ENCODE measurements at regions not wholly inside any gene's neighbourhood (a gene's known extent, or its start where the extent isn't known, plus 50 kb on each side); places are given as distances from the start of the nearest gene placed in this dataset.

- Mint-ChIP-seq H3K27ac (no peak overlapping the region), H3K36me3 (ENCODE audit: low read depth) (peaks cover 20% of the 10 kb centered on the region), H3K4me3 (no peak overlapping the region), H3K9me3 (peaks cover 10% of the 10 kb centered on the region; the same call in 1 of the 2 replicates), H3K4me1 (ENCODE audit: low read depth) (peaks cover 15% of the 10 kb centered on the region; the same call in 1 of the 2 replicates), H3K27me3 (ENCODE audit: insufficient read depth) (no peaks in the 10 kb centered on the region)
- no peak for DNase-seq
- TF ChIP-seq, protein P1, sequence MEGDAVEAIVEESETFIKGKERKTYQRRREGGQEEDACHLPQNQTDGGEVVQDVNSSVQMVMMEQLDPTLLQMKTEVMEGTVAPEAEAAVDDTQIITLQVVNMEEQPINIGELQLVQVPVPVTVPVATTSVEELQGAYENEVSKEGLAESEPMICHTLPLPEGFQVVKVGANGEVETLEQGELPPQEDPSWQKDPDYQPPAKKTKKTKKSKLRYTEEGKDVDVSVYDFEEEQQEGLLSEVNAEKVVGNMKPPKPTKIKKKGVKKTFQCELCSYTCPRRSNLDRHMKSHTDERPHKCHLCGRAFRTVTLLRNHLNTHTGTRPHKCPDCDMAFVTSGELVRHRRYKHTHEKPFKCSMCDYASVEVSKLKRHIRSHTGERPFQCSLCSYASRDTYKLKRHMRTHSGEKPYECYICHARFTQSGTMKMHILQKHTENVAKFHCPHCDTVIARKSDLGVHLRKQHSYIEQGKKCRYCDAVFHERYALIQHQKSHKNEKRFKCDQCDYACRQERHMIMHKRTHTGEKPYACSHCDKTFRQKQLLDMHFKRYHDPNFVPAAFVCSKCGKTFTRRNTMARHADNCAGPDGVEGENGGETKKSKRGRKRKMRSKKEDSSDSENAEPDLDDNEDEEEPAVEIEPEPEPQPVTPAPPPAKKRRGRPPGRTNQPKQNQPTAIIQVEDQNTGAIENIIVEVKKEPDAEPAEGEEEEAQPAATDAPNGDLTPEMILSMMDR (IDR thresholded peaks at IDR 0.05): no peak
Observed at GRCh38 chr6:9553002-9553401, 861.9 kb downstream of the TFAP2A start.

- Mint-ChIP-seq H3K4me1 (ENCODE audit: low read depth) (peaks cover 23% of the 10 kb centered on the region), H3K27ac (no peak overlapping the region), H3K27me3 (ENCODE audit: insufficient read depth) (no peaks in the 10 kb centered on the region), H3K9me3 (no peaks in the 10 kb centered on the region), H3K36me3 (ENCODE audit: low read depth) (no peaks in the 10 kb centered on the region), H3K4me3 (no peak overlapping the region)
- no peak for DNase-seq
- TF ChIP-seq, protein P1 (IDR thresholded peaks at IDR 0.05): no peak
Observed at GRCh38 chr6:9543649-9544048, 871.2 kb downstream of the TFAP2A start.

GRCh38 chr6:9540534-9541126 is 874.2 kb downstream of the TFAP2A start:
- DNase-seq: peak; percentile 68
- H3K27me3 Mint-ChIP-seq (ENCODE audit: insufficient read depth): no peaks in the 10 kb centered on the region
- H3K9me3 Mint-ChIP-seq: no peaks in the 10 kb centered on the region
- no peaks in the 10 kb centered on the region for H3K36me3 Mint-ChIP-seq (ENCODE audit: low read depth)
- TF ChIP-seq, protein P1 (IDR thresholded peaks at IDR 0.05): peak; percentile 93
- H3K27ac Mint-ChIP-seq: no peak overlapping the region
- H3K4me1 Mint-ChIP-seq (ENCODE audit: low read depth): peaks cover 53% of the 10 kb centered on the region
- no peak overlapping the region for H3K4me3 Mint-ChIP-seq

DNA sequence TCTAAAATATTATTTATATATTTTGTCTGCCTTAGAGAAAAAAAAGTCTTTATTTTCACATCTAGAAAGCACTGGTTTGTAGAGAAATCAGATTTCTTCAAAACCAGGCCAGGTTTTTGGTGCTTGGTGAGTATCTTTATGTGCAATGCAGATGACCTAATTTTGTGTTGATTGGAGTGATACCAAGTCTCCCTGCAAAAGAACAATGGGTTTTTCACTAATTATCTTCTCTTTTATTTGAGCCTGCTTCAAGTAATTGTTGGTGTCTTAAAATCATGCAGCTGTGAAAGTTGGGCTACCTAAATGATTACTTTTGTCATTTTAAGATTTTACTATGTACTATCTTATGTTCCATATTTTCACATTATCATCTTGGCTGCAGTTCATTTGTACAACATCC is 874.7 kb downstream of the TFAP2A start:
- H3K9me3 Mint-ChIP-seq: no peaks in the 10 kb centered on the region
- H3K27ac Mint-ChIP-seq: no peak overlapping the region
- peaks cover 55% of the 10 kb centered on the region for H3K4me1 Mint-ChIP-seq (ENCODE audit: low read depth)
- TF ChIP-seq, protein P1 (IDR thresholded peaks at IDR 0.05): no peak
- no peak overlapping the region for H3K4me3 Mint-ChIP-seq
- no peak for DNase-seq
- no peaks in the 10 kb centered on the region for H3K27me3 Mint-ChIP-seq (ENCODE audit: insufficient read depth)
- no peaks in the 10 kb centered on the region for H3K36me3 Mint-ChIP-seq (ENCODE audit: low read depth)

GRCh38 chr6:9539231-9539755 is 875.6 kb downstream of the TFAP2A start:
- Mint-ChIP-seq H3K9me3 (no peaks in the 10 kb centered on the region), H3K4me1 (ENCODE audit: low read depth) (peaks cover 61% of the 10 kb centered on the region), H3K36me3 (ENCODE audit: low read depth) (no peaks in the 10 kb centered on the region), H3K27ac (no peak overlapping the region), H3K4me3 (no peak overlapping the region), H3K27me3 (ENCODE audit: insufficient read depth) (no peaks in the 10 kb centered on the region)
- DNase-seq: no peak
- TF ChIP-seq, protein P1 (IDR thresholded peaks at IDR 0.05): no peak

Data from HFFc6 (cell line).